SK-N-SH (cell line): ENCODE measurements at regions not wholly inside any gene's neighbourhood (a gene's known extent, or its start where the extent isn't known, plus 50 kb on each side); places are given as distances from the start of the nearest gene placed in this dataset.

ENCODE experiments used
- CTCF ChIA-PET: fragments of 300-600, 350-600 bp; formaldehyde crosslinking; extraction: SDS; loops from one replicate; lab custom pipeline; 2021; lab: Yijun Ruan, JAX
- POLR2A ChIA-PET: fragments of 350-600 bp; sonication (Branson Sonifier 250); formaldehyde crosslinking; extraction: SDS; loops from one replicate; lab custom pipeline; 2020; ENCODE audit warnings: antibody characterized with exemption, inconsistent platforms; lab: Yijun Ruan, JAX
- DNase-seq: peaks from one replicate; pipeline ENCODE4 v3.0.0; 2012
- H2AFZ ChIP-seq: fragments of 200-600 bp; sonication (generic); 2 replicates; pipeline ENCODE4 v1.8.1; 2016; ENCODE audit warnings: antibody characterized with exemption, mild to moderate bottlenecking, low read depth
- H3F3A ChIP-seq: fragments of 200-600 bp; sonication (generic); replicated peaks from 2 replicates; pipeline ENCODE3; 2016; ENCODE audit warnings: antibody characterized with exemption, mild to moderate bottlenecking; ENCODE audit not compliant: insufficient read depth
- H3K27ac ChIP-seq, 2 experiments: fragments of 200-500 bp in 1 of 2; fragments of 200-600 bp in 1 of 2; sonication (Bioruptor generic) in 1 of 2; sonication (generic), shearing (Covaris generic) in 1 of 2; 2 replicates each; pipeline versions ENCODE4 v1.5.1 to v1.6.1; 2014 to 2016; ENCODE audit warnings: low read depth in 2 of 2, inconsistent platforms in 1 of 2, low read length in 1 of 2, mild to moderate bottlenecking in 1 of 2, mixed read lengths in 1 of 2
- H3K27me3 ChIP-seq: fragments of 200-600 bp; sonication (generic), shearing (Covaris generic); 2 replicates; pipeline ENCODE4 v1.6.1; 2016; ENCODE audit warnings: mixed run types; ENCODE audit not compliant: insufficient read depth
- H3K36me3 ChIP-seq, 2 experiments: fragments of 200-500 bp in 1 of 2; fragments of 200-600 bp in 1 of 2; sonication (Bioruptor generic) in 1 of 2; sonication (generic) in 1 of 2; replicated peaks in 1 of 2; 2 replicates each; pipeline versions ENCODE3 to v1.5.1; 2014 to 2016; ENCODE audit warnings: low read length in 1 of 2, mild to moderate bottlenecking in 1 of 2; ENCODE audit not compliant: insufficient read depth in 2 of 2, control insufficient read depth in 1 of 2
- H3K4me1 ChIP-seq, 2 experiments: fragments of 200-500 bp in 1 of 2; fragments of 200-600 bp in 1 of 2; sonication (Bioruptor generic) in 1 of 2; sonication (generic), shearing (Covaris generic) in 1 of 2; 2 replicates each; pipeline versions ENCODE4 v1.5.1 to v1.6.1; 2014 to 2016; ENCODE audit warnings: low read depth in 1 of 2, low read length in 1 of 2, mixed run types in 1 of 2; ENCODE audit not compliant: insufficient read depth in 2 of 2, control insufficient read depth in 1 of 2
- H3K4me2 ChIP-seq: fragments of 200-600 bp; sonication (generic), shearing (Covaris generic); 2 replicates; pipeline ENCODE4 v1.6.1; 2017; ENCODE audit warnings: mixed run types
- H3K4me3 ChIP-seq, 2 experiments: fragments of 200-500 bp in 1 of 2; fragments of 200-600 bp in 1 of 2; sonication (Bioruptor generic) in 1 of 2; sonication (generic), shearing (Covaris generic) in 1 of 2; 2 replicates each; pipeline versions ENCODE4 v1.5.1 to v1.8.1; 2014 to 2016; ENCODE audit warnings: low read depth in 2 of 2, inconsistent platforms in 1 of 2, low read length in 1 of 2, mild to moderate bottlenecking in 1 of 2, mixed read lengths in 1 of 2, moderate library complexity in 1 of 2
- H3K79me2 ChIP-seq: fragments of 200-600 bp; sonication (generic); 2 replicates; pipeline ENCODE4 v1.8.1; 2017; ENCODE audit warnings: mild to moderate bottlenecking; ENCODE audit not compliant: insufficient read depth
- H3K9ac ChIP-seq: fragments of 200-600 bp; sonication (generic); 2 replicates; pipeline ENCODE4 v1.6.1; 2017; ENCODE audit warnings: mixed run types
- H3K9me2 ChIP-seq: fragments of 200-600 bp; sonication (generic); 2 replicates; pipeline ENCODE4 v1.6.1; 2017; ENCODE audit warnings: mixed run types
- H3K9me3 ChIP-seq: fragments of 200-600 bp; sonication (generic); 2 replicates; pipeline ENCODE4 v1.6.1; 2017; ENCODE audit warnings: mixed run types, mild to moderate bottlenecking, moderate library complexity
- H4K20me1 ChIP-seq: fragments of 200-600 bp; sonication (generic); 2 replicates; pipeline ENCODE4 v1.6.1; 2017; ENCODE audit warnings: mild to moderate bottlenecking, mixed run types; ENCODE audit not compliant: insufficient read depth
- CHD2 ChIP-seq: fragments of 150-350 bp; IDR thresholded peaks from 2 replicates; pipeline ENCODE4 v1.6.1; 2018; ENCODE audit warnings: low read length; ENCODE audit not compliant: partially characterized antibody
- CTCF ChIP-seq: fragments of 200-600 bp; sonication (generic); IDR thresholded peaks from 2 replicates; pipeline ENCODE4 v1.6.1; 2017; ENCODE audit warnings: antibody characterized with exemption, mild to moderate bottlenecking, moderate library complexity
- FOXM1 ChIP-seq: IDR thresholded peaks from 2 replicates; pipeline ENCODE4 v1.4.0; 2012; ENCODE audit warnings: low read depth, mild to moderate bottlenecking
- MAX ChIP-seq: IDR thresholded peaks from 2 replicates; pipeline ENCODE4 v1.4.0; 2012; ENCODE audit warnings: low read depth
- MXI1 ChIP-seq: IDR thresholded peaks from 2 replicates; pipeline ENCODE4 v1.6.1; 2012; ENCODE audit warnings: mild to moderate bottlenecking, low read depth, low read length, improper control_type of control experiment
- NFIC ChIP-seq: IDR thresholded peaks from 2 replicates; pipeline ENCODE4 v1.4.0; 2012; ENCODE audit warnings: borderline replicate concordance
- PBX3 ChIP-seq: IDR thresholded peaks from 2 replicates; pipeline ENCODE4; 2012
- RAD21 ChIP-seq: IDR thresholded peaks from 2 replicates; pipeline ENCODE4 v1.6.1; 2012; ENCODE audit warnings: mild to moderate bottlenecking, low read length
- RCOR1 ChIP-seq: fragments of 150-350 bp; IDR thresholded peaks from 2 replicates; pipeline ENCODE4 v1.6.1; 2017; ENCODE audit warnings: antibody characterized with exemption, low read length
- REST ChIP-seq: IDR thresholded peaks from 2 replicates; pipeline ENCODE4 v1.6.1; 2012; ENCODE audit warnings: mild to moderate bottlenecking, low read depth, low read length, moderate library complexity
- RFX5 ChIP-seq: IDR thresholded peaks from 2 replicates; pipeline ENCODE4 v1.6.1; 2012; ENCODE audit warnings: mild to moderate bottlenecking, improper control_type of control experiment, low read length
- RXRA ChIP-seq: IDR thresholded peaks from 2 replicates; pipeline ENCODE4 v1.4.0; 2012; ENCODE audit warnings: low read depth, mild to moderate bottlenecking, borderline replicate concordance
- TAF1 ChIP-seq: IDR thresholded peaks from 2 replicates; pipeline ENCODE4 v1.6.1; 2012; ENCODE audit warnings: low read depth, mild to moderate bottlenecking, low read length, moderate library complexity, borderline replicate concordance
- TEAD4 ChIP-seq: IDR thresholded peaks from 2 replicates; pipeline ENCODE4 v1.4.0; 2012; ENCODE audit warnings: mild to moderate bottlenecking, borderline replicate concordance; ENCODE audit not compliant: insufficient read depth
- USF2 ChIP-seq: fragments of 150-350 bp; IDR thresholded peaks from 2 replicates; pipeline ENCODE4 v1.6.1; 2017; ENCODE audit warnings: antibody characterized with exemption, low read length, low read depth, borderline replicate concordance
- WGBS: methylation state at CpG from one replicate; pipeline ENCODE4 v1.1.6; 2017; ENCODE audit warnings: low lambda C conversion rate; 5-methylcytosine and 5-hydroxymethylcytosine counted together

GRCh38 chr1:80827666-80828065, 973.1 kb upstream of the ADGRL2 start:
- Histone ChIP-seq H3K4me3 (no peak overlapping the region), H3K4me1 (no peaks in the 10 kb centered on the region), H3K9ac (no peak overlapping the region), H3K27ac (no peak overlapping the region), H3K27me3 (no peaks in the 10 kb centered on the region), H3K9me3 (no peaks in the 10 kb centered on the region; the same call in 1 of the 2 replicates), H3F3A (no peaks in the 10 kb centered on the region), H4K20me1 (no peaks in the 10 kb centered on the region), H3K36me3 (no peaks in the 10 kb centered on the region), H3K9me2 (no peaks in the 10 kb centered on the region; the same call in 1 of the 2 replicates), H3K4me2 (no peak overlapping the region), H3K79me2 (no peaks in the 10 kb centered on the region), H2AFZ (no peak overlapping the region)
- TF ChIP-seq NFIC = no peak
- no peak for TF ChIP-seq CTCF
- TF ChIP-seq MXI1 = no peak
- TF ChIP-seq CHD2 = no peak
- no peak for TF ChIP-seq TAF1
- TF ChIP-seq RXRA = no peak
- TF ChIP-seq RAD21 = no peak
- no peak for TF ChIP-seq TEAD4
- TF ChIP-seq REST = no peak
- no peak for TF ChIP-seq FOXM1
- TF ChIP-seq RFX5 = no peak
- TF ChIP-seq RCOR1 = no peak
- no peak for TF ChIP-seq PBX3
- TF ChIP-seq MAX = no peak
- no peak for TF ChIP-seq USF2
- DNase-seq = no peak
- 89% methylated on average over 3 of the region's 3 CpGs for WGBS
- POLR2A ChIA-PET = no interaction called here
- CTCF ChIA-PET = no interaction called here
